CD14-positive monocyte (primary cell): ENCODE measurements at regions not wholly inside any gene's neighbourhood (a gene's known extent, or its start where the extent isn't known, plus 50 kb on each side); places are given as distances from the start of the nearest gene placed in this dataset.

ENCODE experiments used
- DNase-seq, 3 donors: peaks; one replicate each; pipeline ENCODE4 v3.0.0-alpha.2; 2011 to 2022
- H2AFZ ChIP-seq: 2 replicates; pipeline ENCODE4 v1.6.0; 2012; ENCODE audit warnings: mild to moderate bottlenecking, low read depth, low read length, inconsistent platforms; ENCODE audit not compliant: insufficient read depth, poor library complexity, severe bottlenecking
- H3K27ac ChIP-seq, 2 donors: 1 replicate in 1 of 2; 2 replicates in 1 of 2; pipeline ENCODE4 v1.5.1; 2012 to 2013; ENCODE audit warnings: low read length in 2 of 2, control low read depth in 1 of 2, inconsistent platforms in 1 of 2, low read depth in 1 of 2, mild to moderate bottlenecking in 1 of 2
- H3K27me3 ChIP-seq, 2 donors: one replicate each; pipeline versions ENCODE4 v1.6.0 to v1.6.1; 2011 to 2013; ENCODE audit warnings: low read length in 2 of 2; ENCODE audit not compliant: control insufficient read depth in 2 of 2, insufficient read depth in 2 of 2
- H3K36me3 ChIP-seq, 2 donors: replicated peaks in 1 of 2; 1 replicate in 1 of 2; 2 replicates in 1 of 2; pipeline versions ENCODE4 v1.5.1 to v1.6.1; 2012 to 2013; ENCODE audit warnings: low read length in 2 of 2, control low read depth in 1 of 2, inconsistent platforms in 1 of 2, mild to moderate bottlenecking in 1 of 2; ENCODE audit not compliant: insufficient read depth in 2 of 2, control insufficient read depth in 1 of 2
- H3K4me1 ChIP-seq, 2 donors: 1 replicate in 1 of 2; 2 replicates in 1 of 2; pipeline versions ENCODE4 v1.5.1 to v1.6.1; 2012 to 2013; ENCODE audit warnings: low read length in 2 of 2, control low read depth in 1 of 2, inconsistent platforms in 1 of 2, mild to moderate bottlenecking in 1 of 2, moderate library complexity in 1 of 2; ENCODE audit not compliant: insufficient read depth in 2 of 2, control insufficient read depth in 1 of 2
- H3K4me2 ChIP-seq: replicated peaks from 2 replicates; pipeline ENCODE3; 2012; ENCODE audit warnings: low read length, moderate library complexity, mild to moderate bottlenecking; ENCODE audit not compliant: poor library complexity, severe bottlenecking; ENCODE audit errors: extremely low read depth
- H3K4me3 ChIP-seq, 3 experiments: fragments of 200-600 bp in 1 of 3; sonication (generic) in 1 of 3; replicated peaks in 1 of 3; 1 replicate in 2 of 3; 2 replicates in 1 of 3; pipeline ENCODE4 v1.5.1; 2011 to 2013; ENCODE audit warnings: low read length in 3 of 3, mild to moderate bottlenecking in 3 of 3, control low read depth in 2 of 3, low read depth in 2 of 3, inconsistent platforms in 1 of 3, moderate library complexity in 1 of 3
- H3K79me2 ChIP-seq: 2 replicates; pipeline ENCODE4 v1.6.0; 2012; ENCODE audit warnings: mild to moderate bottlenecking, control low read depth, inconsistent platforms, low read length, moderate library complexity; ENCODE audit not compliant: insufficient read depth
- H3K9ac ChIP-seq: 2 replicates; pipeline ENCODE4 v1.6.0; 2017; ENCODE audit warnings: low read length, mild to moderate bottlenecking; ENCODE audit not compliant: insufficient read depth, poor library complexity, severe bottlenecking
- H3K9me3 ChIP-seq, 2 donors: replicated peaks in 1 of 2; 1 replicate in 1 of 2; 2 replicates in 1 of 2; pipeline versions ENCODE4 v1.5.1 to v1.6.1; 2012 to 2013; ENCODE audit warnings: low read length in 2 of 2, control low read depth in 1 of 2; ENCODE audit not compliant: control insufficient read depth in 1 of 2, insufficient read depth in 1 of 2
- H4K20me1 ChIP-seq: 2 replicates; pipeline ENCODE4 v1.6.0; 2012; ENCODE audit warnings: mild to moderate bottlenecking, low read length, control low read depth, moderate library complexity; ENCODE audit not compliant: insufficient read depth
- H3K27ac Mint-ChIP-seq, 7 donors: one replicate each; pipeline ENCODE4 v1.8.0; 2020; ENCODE audit warnings: mild to moderate bottlenecking in 7 of 7, mixed read lengths in 7 of 7, moderate library complexity in 6 of 7, inconsistent platforms in 2 of 7
- H3K27me3 Mint-ChIP-seq, 3 donors: one replicate each; pipeline ENCODE4 v1.8.0; 2021 to 2022; ENCODE audit warnings: low read depth in 3 of 3, mild to moderate bottlenecking in 3 of 3, mixed read lengths in 3 of 3, moderate library complexity in 3 of 3, inconsistent platforms in 1 of 3
- H3K36me3 Mint-ChIP-seq, 2 donors: one replicate each; pipeline ENCODE4 v1.8.0; 2020; ENCODE audit warnings: mixed read lengths in 2 of 2, inconsistent platforms in 1 of 2, mild to moderate bottlenecking in 1 of 2
- H3K4me1 Mint-ChIP-seq: one replicate; pipeline ENCODE4 v1.8.0; 2020; ENCODE audit warnings: mild to moderate bottlenecking, mixed read lengths
- H3K4me3 Mint-ChIP-seq, 2 donors: one replicate each; pipeline ENCODE4 v1.8.0; 2020; ENCODE audit warnings: mild to moderate bottlenecking in 2 of 2, mixed read lengths in 2 of 2, moderate library complexity in 1 of 2
- H3K9me3 Mint-ChIP-seq, 7 donors: one replicate each; pipeline ENCODE4 v1.8.0; 2020 to 2022; ENCODE audit warnings: mixed read lengths in 7 of 7, mild to moderate bottlenecking in 6 of 7, moderate library complexity in 6 of 7, inconsistent platforms in 2 of 7
- CTCF ChIP-seq: fragments of 200-600 bp; IDR thresholded peaks from one replicate; pipeline ENCODE4 v1.8.0; 2022; ENCODE audit warnings: antibody characterized with exemption, mild to moderate bottlenecking
- WGBS: methylation state at CpG from one replicate; pipeline ENCODE4 v1.1.5; 2013; ENCODE audit warnings: missing lambda C conversion rate; ENCODE audit not compliant: insufficient coverage; 5-methylcytosine and 5-hydroxymethylcytosine counted together
- intact Hi-C, 2 donors: fragments of 100-400 bp; cut with micrococcal nuclease; formaldehyde crosslinking; loops; one replicate each; pipeline versions ENCODE4 v1.15.0 to v1.15.1; 2023

DNA sequence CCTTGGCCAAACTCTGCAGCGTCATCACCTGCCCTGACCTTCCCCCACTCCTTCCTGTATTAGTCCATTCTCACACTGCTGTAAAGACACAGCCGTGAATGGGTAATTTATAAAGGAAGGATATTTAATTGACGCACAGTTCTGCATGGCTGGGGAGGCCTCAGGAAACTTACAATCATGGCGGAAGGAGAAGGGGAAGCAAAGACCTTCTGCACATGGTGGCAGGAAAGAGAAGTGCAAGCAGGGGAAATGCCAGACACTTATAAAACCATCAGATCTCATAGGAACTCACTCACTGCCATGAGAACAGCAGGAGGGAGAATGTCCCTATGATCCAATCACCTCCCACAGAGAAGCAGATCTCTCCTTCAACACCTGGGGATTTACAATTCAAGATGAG is 408.5 kb downstream of the PTPRU start:
- no peaks in the 10 kb centered on the region for H4K20me1 ChIP-seq
- no peaks in the 10 kb centered on the region for H3K9me3 ChIP-seq
- no peak overlapping the region for H3K4me3 ChIP-seq
- no CpG with 5 or more reads among the region's 4 CpGs for WGBS
- Mint-ChIP-seq H3K4me3 (no peak overlapping the region), H3K9me3 (peaks cover 0 to 4% (median 0%) of the 10 kb centered on the region in 7 donors), H3K27ac (no peak overlapping the region), H3K27me3 (peaks cover 3 to 12% (median 5%) of the 10 kb centered on the region in 3 donors), H3K4me1 (no peaks in the 10 kb centered on the region), H3K36me3 (no peaks in the 10 kb centered on the region)
- no peaks in the 10 kb centered on the region for H3K36me3 ChIP-seq
- no peak for TF ChIP-seq CTCF
- no peak overlapping the region for H3K4me2 ChIP-seq
- no peak overlapping the region for H3K27ac ChIP-seq
- no peaks in the 10 kb centered on the region for H3K27me3 ChIP-seq
- no peak overlapping the region for H3K9ac ChIP-seq
- no peaks in the 10 kb centered on the region for H3K79me2 ChIP-seq
- H3K4me1 ChIP-seq, result no peaks in the 10 kb centered on the region
- intact Hi-C loops, result no loop called here
- no peak overlapping the region for H2AFZ ChIP-seq
- no peak for DNase-seq

GRCh38 chr1:29643838-29644440 is 407.6 kb downstream of the PTPRU start:
- H3K4me1 Mint-ChIP-seq, result no peaks in the 10 kb centered on the region
- Histone ChIP-seq H2AFZ (no peak overlapping the region), H3K36me3 (no peaks in the 10 kb centered on the region), H3K9me3 (no peaks in the 10 kb centered on the region), H4K20me1 (no peaks in the 10 kb centered on the region), H3K9ac (no peak overlapping the region), H3K27me3 (no peaks in the 10 kb centered on the region), H3K27ac (no peak overlapping the region), H3K4me2 (no peak overlapping the region), H3K4me3 (no peak overlapping the region), H3K4me1 (no peaks in the 10 kb centered on the region), H3K79me2 (no peaks in the 10 kb centered on the region)
- peaks cover under 1 to 12% (median 5%) of the 10 kb centered on the region in 3 donors for H3K27me3 Mint-ChIP-seq
- no peak for DNase-seq
- no peaks in the 10 kb centered on the region for H3K36me3 Mint-ChIP-seq
- no peak for TF ChIP-seq CTCF
- WGBS, result no CpG with 5 or more reads among the region's 1 CpG
- no peak overlapping the region for H3K27ac Mint-ChIP-seq
- no peak overlapping the region for H3K4me3 Mint-ChIP-seq
- intact Hi-C loops, result no loop called here
- peaks cover 0 to 4% (median 0%) of the 10 kb centered on the region in 7 donors for H3K9me3 Mint-ChIP-seq
